ENCODE measurements at regions not wholly inside any gene's neighbourhood (a gene's known extent, or its start where the extent isn't known, plus 50 kb on each side); places are given as distances from the start of the nearest gene placed in this dataset.
A peak's percentile ranks its signal among the peaks of the same experiment; 100 is the strongest.
"Not testable (repeated sequence)": the region's sequence is repeated elsewhere in the genome, so short reads cannot be mapped to it uniquely, and the experiment has no call there.

DNA sequence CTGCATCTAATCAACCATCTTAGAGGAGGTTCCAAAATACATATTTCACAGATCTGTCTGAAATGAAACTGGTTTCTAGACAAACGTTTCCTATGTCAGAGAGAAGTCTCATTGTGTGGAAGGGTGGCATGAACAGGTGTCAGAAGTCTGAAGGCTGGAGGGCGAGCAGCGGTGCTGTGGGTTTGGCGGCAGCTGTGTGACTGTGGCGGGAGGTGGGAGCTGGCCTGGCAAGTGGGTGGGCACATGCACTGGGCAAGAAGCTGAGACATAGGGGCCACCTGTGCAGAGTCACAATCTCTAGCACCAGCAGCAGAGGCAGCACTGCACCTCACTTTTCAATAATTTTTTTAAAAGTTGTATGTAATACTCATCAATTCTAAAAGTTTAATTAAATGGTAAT lies 346.3 kb downstream of the DSC3 start:
- DNase-seq = no peak

DNA sequence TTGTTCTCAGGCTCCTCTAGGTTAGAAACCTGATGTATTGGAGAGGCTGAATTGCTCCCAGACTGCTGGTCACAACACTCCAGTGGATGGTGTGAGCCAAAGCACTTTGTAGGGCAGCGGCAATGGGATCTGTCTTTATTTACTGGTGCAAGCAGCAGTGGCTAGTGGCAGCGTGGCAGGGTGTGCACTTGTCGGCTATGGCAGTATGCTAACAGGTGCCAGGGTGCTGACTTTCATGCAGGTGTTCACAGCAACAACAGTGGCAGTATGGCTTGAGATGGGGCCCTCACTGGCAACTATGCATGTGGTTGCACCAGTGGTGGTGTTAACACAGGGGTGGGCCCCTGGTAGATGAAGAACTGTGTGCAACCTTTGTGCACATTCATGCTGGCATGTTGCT lies 347.8 kb downstream of the DSC3 start:
- no peak for DNase-seq

DNA sequence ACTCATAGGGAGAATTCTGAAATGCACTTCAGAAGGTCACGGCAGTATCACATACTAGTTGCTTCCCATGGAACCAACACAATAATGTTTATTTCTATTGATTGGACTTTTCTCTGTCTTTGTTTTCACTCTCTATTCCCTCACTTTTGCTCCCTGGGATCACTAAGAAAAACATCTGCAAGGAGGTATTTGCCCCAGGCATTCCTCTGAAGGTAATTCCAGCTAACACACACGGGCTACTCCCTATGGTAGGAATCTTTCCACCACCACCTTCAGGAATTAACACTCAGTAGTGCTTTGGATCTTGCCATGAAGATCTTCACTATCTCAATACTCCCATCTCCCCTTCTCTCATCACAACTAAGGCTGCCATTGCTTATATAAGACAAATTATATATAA lies 353.3 kb downstream of the DSC3 start:
- DNase-seq = no peak

DNA sequence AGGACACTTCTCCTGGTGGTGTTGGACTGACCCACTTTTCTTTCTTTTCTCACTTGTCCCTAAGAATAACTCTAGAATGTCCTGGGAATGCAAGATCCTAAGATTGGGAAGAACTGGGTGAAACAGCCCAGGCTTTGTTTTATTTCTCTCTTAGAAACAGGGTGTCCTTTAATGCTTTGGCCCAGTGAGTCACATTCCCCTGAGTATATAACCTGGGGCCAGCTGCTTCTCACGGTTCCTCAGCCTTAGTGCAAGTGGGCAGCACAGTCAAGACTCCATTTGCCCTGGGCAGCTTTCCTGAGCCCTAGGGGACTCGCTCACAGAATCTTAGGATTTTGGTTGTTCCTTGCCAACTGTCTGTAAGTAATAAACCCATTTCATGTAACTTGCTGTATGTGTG lies 355.0 kb downstream of the DSC3 start:
- no peak for DNase-seq

DNA sequence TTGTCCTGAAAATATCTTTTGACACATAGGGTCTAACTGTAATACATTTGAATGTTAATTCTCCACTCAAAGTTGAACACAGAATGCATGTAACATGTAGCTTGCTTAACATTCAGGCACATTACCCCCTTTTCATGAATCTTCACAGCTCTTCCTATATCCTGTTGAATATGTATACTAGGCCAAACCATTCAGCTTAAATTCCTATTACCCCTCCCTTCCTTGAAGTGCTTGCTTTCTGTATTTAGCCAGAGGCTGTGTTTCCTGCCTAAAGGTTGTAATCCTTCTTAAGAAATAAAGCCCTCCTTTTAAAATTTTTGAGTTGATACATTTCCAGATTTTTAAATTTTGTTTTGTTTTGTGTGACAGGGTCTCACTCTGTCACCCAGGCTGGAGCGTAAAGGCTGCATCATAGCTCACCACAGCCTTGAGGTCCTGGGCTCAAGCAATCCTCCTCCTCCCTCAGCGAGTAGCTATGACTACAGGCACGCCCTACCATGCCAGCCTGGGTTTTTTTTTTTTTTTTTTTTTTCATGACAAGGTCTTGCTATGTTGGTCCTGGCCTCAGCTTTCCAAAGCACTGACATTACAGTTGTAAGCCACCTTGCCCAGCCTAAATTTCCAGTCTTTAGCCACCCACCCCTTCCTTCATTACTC lies 357.6 kb downstream of the DSC3 start:
- peak in 2 of 3 experiments; percentile 5 to 33 for DNase-seq

DNA sequence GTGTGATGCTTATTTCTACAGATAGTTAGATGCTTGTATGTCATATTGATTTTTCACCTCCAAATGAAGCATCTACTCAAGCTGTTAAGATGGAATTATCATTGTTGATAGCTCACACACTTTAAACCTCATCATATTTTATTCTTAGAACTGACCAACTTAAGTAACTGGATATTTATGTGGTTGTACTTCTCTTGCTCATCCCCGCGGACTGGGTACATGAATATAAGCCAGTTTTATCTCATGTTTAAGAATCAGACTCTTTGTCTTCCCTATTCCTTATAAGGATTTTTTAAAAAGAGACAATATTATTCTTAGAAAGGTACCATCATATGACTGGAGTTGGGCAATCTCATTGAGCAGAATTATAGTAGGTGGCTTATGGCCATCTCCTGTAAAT lies 358.7 kb downstream of the DSC3 start:
- DNase-seq = no peak

DNA sequence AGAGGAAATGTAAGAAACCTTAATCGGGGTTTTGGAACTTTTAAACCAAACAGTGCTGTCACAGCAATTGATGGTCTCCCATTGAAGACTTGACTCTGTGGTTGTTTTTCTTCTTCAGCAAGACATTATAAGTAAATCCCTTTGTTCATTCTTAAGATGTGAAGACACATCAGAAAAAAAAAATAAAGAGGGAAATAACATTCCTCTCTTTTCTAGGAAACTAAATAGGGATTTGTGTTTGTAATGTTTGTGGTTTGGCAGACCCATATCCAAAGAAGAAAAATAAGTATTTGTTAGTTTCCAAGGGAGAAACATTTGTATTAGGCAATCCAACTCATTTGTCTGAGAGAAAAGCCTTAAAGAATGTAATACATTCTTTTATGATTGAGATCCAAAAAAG lies 359.9 kb downstream of the DSC3 start:
- no peak for DNase-seq

DNA sequence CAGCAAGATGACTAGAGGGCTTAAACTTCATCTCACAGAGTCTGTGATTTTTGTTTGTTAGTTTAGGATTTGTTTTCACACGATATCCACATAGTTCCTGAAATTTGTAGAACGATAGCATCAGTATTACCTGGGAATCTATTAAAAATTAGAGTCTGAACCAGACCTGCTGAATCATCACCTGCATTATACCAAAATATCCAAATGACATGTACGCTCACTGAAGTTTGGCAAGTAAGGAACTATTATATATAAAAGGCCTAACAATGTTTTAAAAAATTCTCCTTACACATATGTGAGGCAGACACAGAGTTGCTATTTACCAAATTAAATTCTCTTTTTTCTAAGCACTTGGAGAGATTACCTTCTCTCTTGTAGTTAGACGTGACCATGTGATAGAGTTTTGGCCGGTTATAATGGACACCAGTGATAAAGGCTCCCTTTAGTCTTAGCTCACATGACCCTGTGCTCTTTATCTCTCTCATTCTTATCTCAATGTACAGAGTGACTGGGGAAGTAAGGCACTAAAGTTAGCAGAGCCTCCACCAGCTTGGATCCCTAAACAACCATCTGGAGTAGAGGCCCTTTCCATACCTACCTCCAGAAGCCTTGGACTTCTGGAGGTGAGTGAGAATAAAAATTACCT lies 363.1 kb downstream of the DSC3 start:
- DNase-seq = no peak

DNA sequence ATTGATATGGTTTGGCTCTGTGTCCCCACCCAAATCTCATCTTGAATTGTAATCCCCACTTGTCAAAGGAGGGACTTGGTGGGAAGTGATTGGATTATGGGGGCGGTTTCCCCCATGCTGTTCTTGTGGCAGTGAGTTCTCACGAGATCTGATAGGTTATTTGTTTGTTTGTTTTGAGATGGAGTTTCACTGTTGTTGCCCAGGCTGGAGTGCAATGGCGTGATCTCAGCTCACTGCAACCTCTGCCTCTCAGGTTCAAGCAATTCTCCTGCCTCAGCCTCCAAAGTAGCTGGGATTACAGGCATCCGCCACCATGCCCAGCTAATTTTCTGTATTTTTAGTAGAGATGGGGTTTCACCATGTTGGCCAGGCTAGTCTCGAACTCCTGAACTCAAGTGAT lies 364.7 kb downstream of the DSC3 start:
- not testable (repeated sequence) for DNase-seq

DNA sequence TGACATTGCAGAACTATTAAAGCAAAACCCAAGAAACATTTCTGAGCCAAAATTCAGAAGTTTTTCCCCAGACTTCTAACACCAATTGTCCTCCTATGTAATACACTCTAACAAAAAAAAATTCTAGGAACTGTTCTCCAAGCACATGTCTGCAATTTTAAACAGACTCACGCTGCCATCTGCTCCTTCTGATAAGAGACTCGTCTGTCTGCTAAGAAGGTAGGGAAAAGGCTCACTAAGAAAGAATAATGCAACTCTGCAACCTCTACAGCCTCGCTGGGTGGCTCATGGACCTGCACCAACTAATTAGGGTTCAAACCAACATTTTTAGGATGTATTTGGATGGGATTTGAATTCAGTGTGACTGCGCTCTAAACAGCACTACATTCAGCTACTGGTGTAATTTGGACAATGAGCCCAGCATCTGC lies 366.5 kb downstream of the DSC3 start:
- peak in 1 of 3 experiments; percentile 29 for DNase-seq

DNA sequence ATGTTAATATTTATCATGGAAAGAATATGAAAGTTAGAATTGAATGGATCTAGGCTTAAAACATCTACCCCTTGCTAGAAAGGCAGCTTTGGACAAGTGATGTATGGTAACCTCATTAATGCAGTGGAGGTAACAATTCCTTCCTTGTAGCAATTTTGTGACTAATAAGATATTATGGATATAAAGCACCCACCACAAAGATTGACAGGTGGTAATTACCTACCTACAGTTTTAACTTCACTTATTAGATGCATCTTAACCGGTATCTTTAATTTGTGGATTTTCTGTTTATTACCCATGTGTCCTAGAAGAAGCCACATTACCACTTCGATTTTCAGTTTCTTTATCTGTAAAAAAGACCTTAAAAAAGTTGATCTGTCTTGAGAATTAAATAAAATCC lies 367.0 kb downstream of the DSC3 start:
- no peak for DNase-seq

DNA sequence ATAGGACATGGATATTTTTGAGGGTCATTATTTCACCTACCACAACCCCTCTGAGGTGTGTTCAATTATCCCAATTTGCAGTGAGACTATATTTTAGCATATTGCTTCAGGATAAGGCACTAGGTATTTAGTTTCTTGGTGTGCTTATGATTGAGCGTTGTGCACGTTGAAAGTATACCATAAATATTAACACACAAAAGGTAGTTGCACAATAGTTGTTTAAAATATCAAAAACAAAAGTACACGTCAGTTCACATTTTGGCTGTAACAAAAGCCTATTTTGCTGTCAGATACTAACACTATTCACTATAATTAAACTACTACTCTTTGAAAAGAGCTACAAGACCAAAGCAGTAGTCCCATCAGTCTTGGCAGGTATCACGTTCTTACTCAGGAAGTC lies 367.5 kb downstream of the DSC3 start:
- no peak for DNase-seq

DNA sequence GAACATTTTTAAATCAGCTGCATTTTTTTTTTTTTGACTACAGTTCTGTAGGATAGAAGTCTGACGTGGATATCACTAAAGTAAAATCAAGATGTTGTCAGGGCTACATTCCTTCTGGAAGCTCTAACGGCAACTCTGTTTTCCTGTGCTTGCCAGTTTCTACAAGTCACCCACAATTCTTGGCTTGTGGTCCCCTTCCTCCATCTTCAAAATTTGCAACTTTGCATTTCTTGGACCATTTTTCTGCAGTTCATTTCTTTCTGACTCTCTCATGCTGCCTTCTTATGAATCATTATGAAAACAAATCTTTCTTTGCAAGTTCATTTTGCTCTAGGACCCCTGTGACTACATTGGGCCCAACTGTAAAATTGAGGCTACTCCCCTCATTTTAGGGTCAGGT lies 367.9 kb downstream of the DSC3 start:
- DNase-seq = no peak

DNA sequence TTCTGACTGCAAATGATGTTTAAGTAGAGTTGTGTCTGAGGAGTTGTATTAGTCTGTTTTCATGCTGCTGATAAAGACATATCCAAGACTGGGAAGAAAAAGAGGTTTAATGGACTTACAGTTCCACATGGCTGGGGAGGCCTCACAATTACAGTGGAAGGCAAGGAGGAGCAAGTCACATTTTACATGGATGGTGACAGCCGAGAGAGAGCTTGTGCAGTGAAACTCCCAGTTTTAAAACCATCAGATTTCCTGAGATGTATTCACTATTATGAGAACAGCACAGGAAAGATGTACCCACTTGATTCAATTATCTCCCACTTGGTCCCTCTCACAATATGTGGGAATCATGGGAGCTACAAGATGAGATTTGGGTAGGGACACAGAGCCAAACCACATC lies 370.1 kb downstream of the DSC3 start:
- not testable (repeated sequence) for DNase-seq

DNA sequence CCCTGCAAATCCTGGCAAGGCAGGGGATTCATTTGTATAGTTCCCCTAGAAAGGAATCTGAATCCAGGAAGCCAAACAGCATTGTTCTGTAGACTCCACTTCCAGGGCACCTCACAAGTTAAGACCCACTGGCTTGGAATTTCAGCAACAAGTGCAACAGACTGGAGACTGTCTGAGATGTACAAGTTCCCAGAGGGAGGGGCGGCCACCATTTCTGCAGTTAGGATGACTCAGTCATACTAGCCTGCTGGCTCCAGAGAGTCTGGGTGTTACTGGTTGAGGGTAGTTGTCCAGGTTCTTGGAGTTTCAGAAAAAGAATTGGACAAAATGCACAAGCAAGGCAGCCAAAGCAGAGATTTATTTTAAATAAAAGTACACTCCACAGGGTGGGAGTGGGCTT lies 384.2 kb downstream of the DSC3 start:
- no peak for DNase-seq

DNA sequence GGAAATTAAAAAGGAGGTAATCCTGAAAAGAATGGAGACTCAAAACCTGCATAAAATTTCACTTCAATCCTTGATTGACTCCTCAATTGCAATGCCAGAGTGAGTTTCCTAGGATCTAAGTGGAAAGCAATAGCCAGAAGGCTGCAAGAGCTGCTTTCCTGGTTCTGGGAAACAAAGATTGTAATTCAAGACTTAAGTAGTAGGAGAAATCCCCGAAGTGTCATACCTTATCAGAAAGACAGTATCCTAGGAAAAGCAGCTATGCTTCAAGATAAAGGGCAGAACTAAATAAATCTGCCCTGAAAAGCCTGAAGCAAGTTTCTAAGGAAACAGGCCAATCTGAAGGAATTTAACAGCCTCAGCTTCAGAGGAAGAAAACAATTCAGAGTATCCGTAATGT lies 390.2 kb downstream of the DSC3 start:
- DNase-seq = no peak

DNA sequence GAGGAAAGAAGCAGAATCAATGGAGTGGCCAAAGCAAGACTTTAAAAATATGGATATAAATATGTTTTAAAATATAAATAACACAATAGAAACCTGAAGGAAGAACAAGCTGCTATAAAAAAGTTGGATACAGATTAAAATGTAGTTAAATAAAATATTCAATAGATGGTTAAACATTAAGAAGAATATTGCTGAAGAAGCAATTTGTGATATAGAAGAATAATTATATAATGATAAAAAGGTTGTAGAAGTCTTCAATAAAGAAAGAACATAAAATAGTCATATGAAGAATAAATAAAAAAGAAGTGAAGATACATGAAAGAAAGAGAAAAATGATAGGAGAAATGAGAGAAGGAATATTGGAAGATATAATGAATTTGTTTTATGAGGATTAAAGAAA lies 392.0 kb downstream of the DSC3 start:
- no peak for DNase-seq

DNA sequence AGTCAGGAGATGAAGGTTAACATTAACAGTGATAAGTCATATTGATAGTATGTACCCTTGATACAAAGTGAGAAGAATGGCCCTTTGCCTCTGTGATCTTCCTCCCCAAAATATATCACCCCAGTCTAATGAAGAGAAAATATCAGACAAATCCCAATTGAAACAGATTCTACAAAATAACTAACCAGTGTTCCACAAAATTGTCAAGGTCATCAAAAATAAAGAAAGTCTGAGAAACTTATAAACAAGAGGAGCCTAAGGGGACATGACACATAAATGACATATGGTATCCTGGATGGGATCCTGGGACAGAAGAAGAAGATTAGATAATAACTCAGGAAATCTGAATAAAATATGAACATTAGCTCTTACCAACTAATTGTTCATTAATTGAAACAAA lies 398.4 kb downstream of the DSC3 start:
- DNase-seq = no peak

DNA sequence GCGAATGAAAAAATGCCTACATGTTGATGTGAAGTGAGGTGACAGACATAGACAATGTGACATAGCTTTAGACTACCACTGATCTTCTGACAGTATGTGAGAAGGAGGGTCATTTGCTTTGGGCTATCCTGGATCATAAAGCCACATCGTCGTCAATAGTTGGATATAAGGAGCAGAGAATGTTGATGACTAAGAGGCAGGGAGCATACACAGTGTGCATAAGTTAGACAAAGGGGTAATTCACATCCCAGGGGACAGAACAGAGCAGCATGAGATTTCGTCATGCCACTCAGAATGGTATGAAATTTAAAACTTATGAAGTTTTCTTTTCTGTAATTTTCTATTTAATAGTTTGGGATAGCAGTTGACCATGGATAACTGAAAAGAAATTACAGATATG lies 403.2 kb downstream of the DSC3 start:
- no peak for DNase-seq

DNA sequence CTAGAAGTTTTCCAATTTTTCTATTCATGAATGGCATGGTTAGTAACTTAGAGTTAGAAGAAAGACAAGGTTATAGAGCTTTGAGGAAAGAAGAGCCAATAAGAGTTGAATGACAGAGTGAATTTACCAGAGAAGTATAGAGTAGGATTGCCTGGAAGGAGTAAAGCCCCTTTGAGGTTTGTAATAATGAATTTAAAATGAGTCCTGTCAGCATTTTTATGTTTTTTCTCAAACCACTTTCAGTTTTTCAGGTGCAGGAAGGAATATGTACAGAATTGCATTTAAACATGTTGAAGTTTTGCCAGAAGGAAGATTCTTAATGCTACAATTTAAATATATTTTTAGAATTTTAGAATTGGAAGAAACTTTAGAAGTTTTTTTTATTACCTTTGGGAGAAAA lies 408.3 kb downstream of the DSC3 start:
- no peak for DNase-seq

DNA sequence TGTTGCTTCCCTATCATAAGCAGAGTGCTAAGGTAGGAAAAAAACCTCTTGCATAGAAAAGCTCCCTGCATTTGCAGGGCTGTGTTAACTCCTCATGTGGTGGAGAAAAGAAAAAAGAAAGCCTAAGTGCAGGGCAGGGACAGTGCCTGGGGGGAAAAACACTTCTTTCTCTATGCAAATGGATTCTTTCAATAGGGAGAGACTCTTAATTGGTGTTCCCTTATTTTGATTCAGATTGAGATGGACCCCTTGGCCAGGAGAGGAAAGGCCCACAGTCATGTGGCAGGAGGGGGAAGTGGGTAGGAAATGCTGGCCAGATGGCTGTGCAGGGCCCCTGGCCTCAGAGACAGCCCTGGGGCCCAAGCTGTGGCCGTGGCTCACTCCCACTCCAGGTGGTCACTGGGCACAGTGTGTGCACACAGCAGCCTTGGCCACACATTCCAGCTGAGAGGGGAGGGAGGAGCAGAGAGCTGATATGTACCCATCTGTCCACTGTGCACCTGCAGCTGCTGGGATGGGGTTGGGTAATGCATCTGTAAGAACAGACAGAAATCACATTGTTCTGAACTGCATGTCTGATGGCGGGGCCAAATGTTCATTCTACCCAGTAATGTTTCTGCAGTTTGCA lies 410.4 kb downstream of the DSC3 start:
- DNase-seq = no peak

DNA sequence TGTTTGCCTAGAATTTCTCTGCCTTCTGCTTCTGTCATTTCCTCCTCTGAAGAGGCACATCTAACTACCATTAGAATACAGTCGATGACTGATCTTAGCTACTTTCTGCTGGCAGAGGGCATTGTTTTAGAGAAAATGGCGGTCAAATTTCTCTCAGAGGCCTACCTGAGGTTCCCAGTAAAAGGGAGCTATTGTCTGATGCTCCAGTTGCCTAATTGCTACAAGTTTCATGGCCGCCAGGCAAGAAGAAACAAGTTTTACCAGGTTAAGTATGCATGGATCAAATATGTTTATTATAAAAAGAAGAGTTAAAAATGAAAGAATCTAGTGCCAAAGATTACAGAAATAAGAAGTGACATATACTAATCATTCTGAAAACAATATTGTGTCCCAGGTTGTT lies 416.6 kb downstream of the DSC3 start:
- DNase-seq = no peak

DNA sequence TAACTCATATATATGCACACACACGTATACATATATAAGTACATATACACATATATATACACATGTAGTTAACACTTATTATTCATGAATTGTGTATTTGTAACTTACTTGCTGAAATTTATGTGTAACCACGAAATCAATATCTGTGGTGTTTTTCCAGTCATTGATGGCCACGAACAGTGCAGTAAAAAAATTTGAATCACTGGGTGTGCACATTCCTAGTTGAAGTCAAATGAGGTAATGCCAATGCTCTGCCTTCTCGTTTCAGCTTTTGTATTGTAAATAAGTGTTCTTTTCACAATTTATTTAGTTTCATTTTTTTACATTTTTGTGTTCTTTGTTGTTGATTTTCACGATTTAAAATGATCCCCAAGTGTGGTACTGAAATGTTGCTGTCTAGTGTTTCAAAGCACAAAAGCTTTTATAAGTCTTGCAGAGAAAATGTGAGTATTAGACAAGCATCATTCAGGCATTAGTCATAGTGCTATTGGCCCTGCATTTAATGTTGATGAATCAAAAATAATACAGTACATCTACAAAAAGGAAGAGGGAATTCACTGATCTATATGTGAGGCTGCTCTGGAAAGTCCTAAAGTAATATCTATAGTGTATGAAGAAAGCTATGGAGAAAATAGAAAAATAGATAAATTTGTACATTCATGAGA lies 419.0 kb downstream of the DSC3 start:
- no peak for DNase-seq

DNA sequence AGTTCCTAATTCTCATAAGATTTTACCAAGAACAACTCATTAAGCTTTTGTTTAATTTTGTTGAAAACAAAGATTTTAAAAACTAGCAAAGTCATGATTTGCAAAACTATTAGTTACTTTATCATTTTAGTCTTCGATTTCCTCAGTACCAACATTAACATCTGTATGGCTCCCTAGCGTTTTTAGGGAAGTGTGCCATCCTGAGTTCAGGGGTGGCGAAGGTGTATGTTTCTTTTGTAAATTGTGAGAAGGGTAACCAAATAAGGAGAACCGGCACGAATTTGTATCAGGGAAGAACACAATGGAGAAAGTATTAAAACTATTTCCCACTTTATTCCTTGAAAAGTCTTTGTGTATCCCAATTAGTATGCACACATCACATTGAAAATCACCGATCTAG lies 419.9 kb downstream of the DSC3 start:
- DNase-seq = no peak

Data from NCI-H1417 (cell line).